HG02571 (cell line): ENCODE measurements at regions not wholly inside any gene's neighbourhood (a gene's known extent, or its start where the extent isn't known, plus 50 kb on each side); places are given as distances from the start of the nearest gene placed in this dataset.

ENCODE experiments used
- ATAC-seq: cut with Tn5 transposase; IDR thresholded peaks from one replicate; pipeline ENCODE4 v1.9.1; 2021; ENCODE audit warnings: mild to moderate bottlenecking, moderate library complexity; ENCODE audit not compliant: unreplicated experiment

GRCh38 chr16:79912592-79913310 lies 312.2 kb upstream of the MAF start:
- ATAC-seq: no peak

- no peak for ATAC-seq
These were observed 311.1 kb upstream of the MAF start for GRCh38 chr16:79911660-79912059.

- ATAC-seq: no peak
These were observed 309.0 kb upstream of the MAF start for GRCh38 chr16:79909571-79909970.

- no peak for ATAC-seq
These were observed 302.9 kb upstream of the MAF start for GRCh38 chr16:79903471-79903870.

- no peak for ATAC-seq
These were observed 301.8 kb upstream of the MAF start for GRCh38 chr16:79902351-79902750.

GRCh38 chr16:79901522-79901921 lies 301.0 kb upstream of the MAF start:
- no peak for ATAC-seq

- ATAC-seq: no peak
These were observed 299.2 kb upstream of the MAF start for GRCh38 chr16:79899716-79900115.

GRCh38 chr16:79899316-79899715 lies 298.8 kb upstream of the MAF start:
- no peak for ATAC-seq

GRCh38 chr16:79898703-79899102 lies 298.2 kb upstream of the MAF start:
- no peak for ATAC-seq

- ATAC-seq: no peak
These were observed 297.1 kb upstream of the MAF start for GRCh38 chr16:79897453-79898146.

- no peak for ATAC-seq
These were observed 296.5 kb upstream of the MAF start for GRCh38 chr16:79897104-79897452.

- no peak for ATAC-seq
These were observed 295.3 kb upstream of the MAF start for GRCh38 chr16:79895917-79896203.

GRCh38 chr16:79895053-79895916 lies 294.7 kb upstream of the MAF start:
- ATAC-seq: no peak

- no peak for ATAC-seq
These were observed 292.9 kb upstream of the MAF start for GRCh38 chr16:79893445-79893844.

- ATAC-seq: no peak
These were observed 291.7 kb upstream of the MAF start for GRCh38 chr16:79892278-79892677.

GRCh38 chr16:79891458-79891857 lies 290.9 kb upstream of the MAF start:
- no peak for ATAC-seq

- no peak for ATAC-seq
These were observed 287.3 kb upstream of the MAF start for GRCh38 chr16:79887541-79888540.

- ATAC-seq: no peak
These were observed 284.8 kb upstream of the MAF start for GRCh38 chr16:79885320-79885719.

- ATAC-seq: no peak
These were observed 283.0 kb upstream of the MAF start for GRCh38 chr16:79883494-79883893.

GRCh38 chr16:79882340-79883005 lies 281.9 kb upstream of the MAF start:
- ATAC-seq: no peak
